Inflammatory macrophage treated with lipopolysaccharide for 4 hours (primary cell): ENCODE measurements at regions not wholly inside any gene's neighbourhood (a gene's known extent, or its start where the extent isn't known, plus 50 kb on each side); places are given as distances from the start of the nearest gene placed in this dataset.

Source experiments
- DNase-seq: peaks from one replicate; pipeline ENCODE4 v3.0.0-alpha.2; 2020

- no peak for DNase-seq
Measured at GRCh38 chr3:177306252-177306651, 109.0 kb upstream of the TBL1XR1 start.

- no peak for DNase-seq
Measured at GRCh38 chr3:177307391-177307790, 110.1 kb upstream of the TBL1XR1 start.

GRCh38 chr3:177307826-177308225 lies 110.5 kb upstream of the TBL1XR1 start:
- no peak for DNase-seq

- no peak for DNase-seq
Measured at GRCh38 chr3:177308286-177308685, 111.0 kb upstream of the TBL1XR1 start.

GRCh38 chr3:177308911-177309310 lies 111.6 kb upstream of the TBL1XR1 start:
- no peak for DNase-seq

GRCh38 chr3:177312491-177312890 lies 115.2 kb upstream of the TBL1XR1 start:
- no peak for DNase-seq

GRCh38 chr3:177314897-177315296 lies 117.6 kb upstream of the TBL1XR1 start:
- no peak for DNase-seq

GRCh38 chr3:177317247-177317646 lies 120.0 kb upstream of the TBL1XR1 start:
- no peak for DNase-seq

GRCh38 chr3:177318559-177318958 lies 121.3 kb upstream of the TBL1XR1 start:
- no peak for DNase-seq

GRCh38 chr3:177320765-177321247 lies 123.5 kb upstream of the TBL1XR1 start:
- no peak for DNase-seq

GRCh38 chr3:177321819-177322218 lies 124.5 kb upstream of the TBL1XR1 start:
- no peak for DNase-seq

- DNase-seq = peak; percentile 7
Measured at GRCh38 chr3:177322881-177323280, 125.6 kb upstream of the TBL1XR1 start.

- DNase-seq = no peak
Measured at GRCh38 chr3:177329854-177330253, 132.6 kb upstream of the TBL1XR1 start.

GRCh38 chr3:177330779-177331178 lies 133.5 kb upstream of the TBL1XR1 start:
- no peak for DNase-seq

GRCh38 chr3:177331203-177331835 lies 134.0 kb upstream of the TBL1XR1 start:
- peak; percentile 33 for DNase-seq

- peak; percentile 33 for DNase-seq
Measured at GRCh38 chr3:177332955-177333354, 135.7 kb upstream of the TBL1XR1 start.

GRCh38 chr3:177333533-177334520 lies 136.5 kb upstream of the TBL1XR1 start:
- DNase-seq = peak; percentile 93

GRCh38 chr3:177334803-177335202 lies 137.5 kb upstream of the TBL1XR1 start:
- DNase-seq = no peak

GRCh38 chr3:177335728-177336127 lies 138.4 kb upstream of the TBL1XR1 start:
- DNase-seq = no peak

- no peak for DNase-seq
Measured at GRCh38 chr3:177336873-177337450, 139.7 kb upstream of the TBL1XR1 start.

GRCh38 chr3:177337541-177338331 lies 140.5 kb upstream of the TBL1XR1 start:
- DNase-seq = peak; percentile 87

- DNase-seq = peak; percentile 93
Measured at GRCh38 chr3:177338697-177339219, 141.5 kb upstream of the TBL1XR1 start.
